ENCODE measurements at regions not wholly inside any gene's neighbourhood (a gene's known extent, or its start where the extent isn't known, plus 50 kb on each side); places are given as distances from the start of the nearest gene placed in this dataset.

GRCh38 chr13:34722922-34723321 is 219.1 kb upstream of the NBEA start:
- TF ChIP-seq ZFP30 (CRISPR knock-in tag; IDR thresholded peaks at IDR 0.05) (no peak), RARB (CRISPR knock-in tag; IDR thresholded peaks at IDR 0.05) (no peak), ESRRG (CRISPR knock-in tag; IDR thresholded peaks at IDR 0.05) (no peak), BACH2 (CRISPR knock-in tag; IDR thresholded peaks at IDR 0.05; ENCODE audit: borderline replicate concordance) (no peak), TCF4 (CRISPR knock-in tag; IDR thresholded peaks at IDR 0.05; ENCODE audit: borderline replicate concordance) (no peak), GLIS3 (CRISPR knock-in tag; IDR thresholded peaks at IDR 0.05) (no peak), OSR1 (CRISPR knock-in tag; IDR thresholded peaks at IDR 0.05) (no peak)
- TF ChIP-seq, protein P1, sequence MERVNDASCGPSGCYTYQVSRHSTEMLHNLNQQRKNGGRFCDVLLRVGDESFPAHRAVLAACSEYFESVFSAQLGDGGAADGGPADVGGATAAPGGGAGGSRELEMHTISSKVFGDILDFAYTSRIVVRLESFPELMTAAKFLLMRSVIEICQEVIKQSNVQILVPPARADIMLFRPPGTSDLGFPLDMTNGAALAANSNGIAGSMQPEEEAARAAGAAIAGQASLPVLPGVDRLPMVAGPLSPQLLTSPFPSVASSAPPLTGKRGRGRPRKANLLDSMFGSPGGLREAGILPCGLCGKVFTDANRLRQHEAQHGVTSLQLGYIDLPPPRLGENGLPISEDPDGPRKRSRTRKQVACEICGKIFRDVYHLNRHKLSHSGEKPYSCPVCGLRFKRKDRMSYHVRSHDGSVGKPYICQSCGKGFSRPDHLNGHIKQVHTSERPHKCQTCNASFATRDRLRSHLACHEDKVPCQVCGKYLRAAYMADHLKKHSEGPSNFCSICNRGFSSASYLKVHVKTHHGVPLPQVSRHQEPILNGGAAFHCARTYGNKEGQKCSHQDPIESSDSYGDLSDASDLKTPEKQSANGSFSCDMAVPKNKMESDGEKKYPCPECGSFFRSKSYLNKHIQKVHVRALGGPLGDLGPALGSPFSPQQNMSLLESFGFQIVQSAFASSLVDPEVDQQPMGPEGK (CRISPR knock-in tag; IDR thresholded peaks at IDR 0.05; ENCODE audit: borderline replicate concordance) = no peak

Measured in SK-N-SH treated with all-trans-retinoic acid at 6 μM for 48 hours (cell line).